Chondrocyte (in vitro differentiated cells): ENCODE measurements at regions not wholly inside any gene's neighbourhood (a gene's known extent, or its start where the extent isn't known, plus 50 kb on each side); places are given as distances from the start of the nearest gene placed in this dataset.

Experiments used
- DNase-seq: peaks from one replicate; pipeline ENCODE4 v3.0.0; 2021; ENCODE audit warnings: mixed read lengths, low spot score
- H3K27ac Mint-ChIP-seq: one replicate; pipeline ENCODE4 v1.8.0; 2021; ENCODE audit warnings: mild to moderate bottlenecking, moderate library complexity, mixed read lengths; ENCODE audit not compliant: unreplicated experiment
- H3K27me3 Mint-ChIP-seq: 2 replicates; pipeline ENCODE4 v1.8.0; 2021; ENCODE audit warnings: low read depth, mixed read lengths
- H3K36me3 Mint-ChIP-seq: 2 replicates; pipeline ENCODE4 v1.8.0; 2021; ENCODE audit warnings: low read depth, mixed read lengths
- H3K4me1 Mint-ChIP-seq: 2 replicates; pipeline ENCODE4 v1.8.0; 2021; ENCODE audit warnings: low read depth, mild to moderate bottlenecking, mixed read lengths
- H3K4me3 Mint-ChIP-seq: one replicate; pipeline ENCODE4 v1.8.0; 2021; ENCODE audit warnings: mild to moderate bottlenecking, moderate library complexity, mixed read lengths; ENCODE audit not compliant: unreplicated experiment
- H3K9me3 Mint-ChIP-seq: 2 replicates; pipeline ENCODE4 v1.8.0; 2021; ENCODE audit warnings: low read depth, mixed read lengths
- TF ChIP-seq, protein P1 (sequence below): fragments of 200-600 bp; sonication (generic); IDR thresholded peaks from 2 replicates; pipeline ENCODE4 v1.5.0; 2021; ENCODE audit warnings: antibody characterized with exemption, mild to moderate bottlenecking, moderate library complexity

DNA sequence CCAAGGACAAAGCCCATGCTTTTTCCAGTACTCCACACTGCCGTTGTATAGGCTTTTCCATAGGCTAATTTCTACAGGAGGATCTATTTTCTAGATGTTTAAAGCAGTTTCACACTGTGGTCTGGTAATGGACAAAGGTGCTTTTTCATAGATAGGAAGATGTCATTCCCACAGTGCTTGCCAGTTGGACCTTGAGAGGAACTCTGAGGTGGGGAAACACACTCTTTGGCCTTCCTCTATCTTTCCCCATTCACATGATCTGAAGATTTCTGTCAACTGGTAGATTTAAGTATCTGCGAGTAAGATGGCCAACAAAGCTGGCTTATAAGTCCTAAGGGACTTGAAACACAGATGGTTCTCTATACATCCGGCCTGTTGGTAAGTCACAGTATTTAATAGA is 477.3 kb downstream of the UTRN start:
- peaks cover 8% of the 10 kb centered on the region for H3K36me3 Mint-ChIP-seq
- DNase-seq, result no peak
- no peaks in the 10 kb centered on the region for H3K4me1 Mint-ChIP-seq
- no peaks in the 10 kb centered on the region for H3K27me3 Mint-ChIP-seq
- no peak overlapping the region for H3K4me3 Mint-ChIP-seq
- TF ChIP-seq, protein P1, sequence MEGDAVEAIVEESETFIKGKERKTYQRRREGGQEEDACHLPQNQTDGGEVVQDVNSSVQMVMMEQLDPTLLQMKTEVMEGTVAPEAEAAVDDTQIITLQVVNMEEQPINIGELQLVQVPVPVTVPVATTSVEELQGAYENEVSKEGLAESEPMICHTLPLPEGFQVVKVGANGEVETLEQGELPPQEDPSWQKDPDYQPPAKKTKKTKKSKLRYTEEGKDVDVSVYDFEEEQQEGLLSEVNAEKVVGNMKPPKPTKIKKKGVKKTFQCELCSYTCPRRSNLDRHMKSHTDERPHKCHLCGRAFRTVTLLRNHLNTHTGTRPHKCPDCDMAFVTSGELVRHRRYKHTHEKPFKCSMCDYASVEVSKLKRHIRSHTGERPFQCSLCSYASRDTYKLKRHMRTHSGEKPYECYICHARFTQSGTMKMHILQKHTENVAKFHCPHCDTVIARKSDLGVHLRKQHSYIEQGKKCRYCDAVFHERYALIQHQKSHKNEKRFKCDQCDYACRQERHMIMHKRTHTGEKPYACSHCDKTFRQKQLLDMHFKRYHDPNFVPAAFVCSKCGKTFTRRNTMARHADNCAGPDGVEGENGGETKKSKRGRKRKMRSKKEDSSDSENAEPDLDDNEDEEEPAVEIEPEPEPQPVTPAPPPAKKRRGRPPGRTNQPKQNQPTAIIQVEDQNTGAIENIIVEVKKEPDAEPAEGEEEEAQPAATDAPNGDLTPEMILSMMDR, result no peak
- H3K9me3 Mint-ChIP-seq, result no peaks in the 10 kb centered on the region
- H3K27ac Mint-ChIP-seq, result no peak overlapping the region

DNA sequence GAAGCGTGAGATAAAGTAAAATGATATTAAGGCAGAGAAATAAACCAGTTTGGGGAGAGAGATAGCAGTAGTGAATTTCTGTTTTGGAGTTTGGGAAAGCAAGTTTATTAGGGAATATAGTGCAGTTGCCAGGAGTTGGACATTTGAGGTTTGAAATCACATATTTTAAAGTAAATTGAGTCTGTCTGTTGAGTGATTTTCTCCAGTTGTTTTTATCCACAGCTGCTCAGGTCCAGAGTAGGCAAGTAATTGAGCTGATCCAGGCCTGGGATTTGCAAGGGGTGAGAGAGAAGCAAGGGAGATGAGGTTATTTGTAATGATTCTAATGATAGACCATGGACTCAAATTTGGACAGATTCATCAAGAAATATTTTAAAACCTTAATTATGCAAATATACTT is 481.9 kb downstream of the UTRN start:
- DNase-seq, result no peak
- H3K9me3 Mint-ChIP-seq, result no peaks in the 10 kb centered on the region
- TF ChIP-seq, protein P1, result no peak
- H3K36me3 Mint-ChIP-seq, result peaks cover 4% of the 10 kb centered on the region
- H3K4me1 Mint-ChIP-seq, result no peaks in the 10 kb centered on the region
- H3K4me3 Mint-ChIP-seq, result no peak overlapping the region
- no peaks in the 10 kb centered on the region for H3K27me3 Mint-ChIP-seq
- no peak overlapping the region for H3K27ac Mint-ChIP-seq

DNA sequence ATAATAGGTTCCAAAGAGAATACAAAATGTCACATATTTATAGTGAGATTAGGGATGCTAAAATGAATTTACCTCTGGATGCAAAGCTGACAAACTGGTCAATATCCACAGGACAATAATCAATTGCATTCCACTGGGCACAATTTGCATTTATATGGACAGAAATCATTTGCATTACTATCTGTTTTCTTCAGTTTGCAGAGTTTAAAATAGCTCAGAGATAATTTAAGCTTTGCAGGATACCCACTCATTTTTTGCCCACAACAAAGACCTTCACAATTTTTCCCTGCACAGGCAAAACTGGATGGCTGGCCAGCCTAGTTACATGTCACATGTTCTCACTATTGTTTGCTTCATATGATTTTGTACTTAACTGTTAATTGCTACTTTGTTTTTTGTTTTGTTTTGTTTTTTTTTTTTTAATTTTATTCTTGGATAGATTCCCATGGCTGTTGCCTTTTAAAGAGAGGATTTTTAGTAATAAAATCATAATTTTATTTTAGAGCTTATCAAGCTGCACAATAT is 483.5 kb downstream of the UTRN start:
- DNase-seq, result no peak
- H3K4me1 Mint-ChIP-seq, result no peaks in the 10 kb centered on the region
- peaks cover 3% of the 10 kb centered on the region for H3K36me3 Mint-ChIP-seq
- no peak overlapping the region for H3K27ac Mint-ChIP-seq
- no peaks in the 10 kb centered on the region for H3K27me3 Mint-ChIP-seq
- H3K4me3 Mint-ChIP-seq, result no peak overlapping the region
- no peaks in the 10 kb centered on the region for H3K9me3 Mint-ChIP-seq
- TF ChIP-seq, protein P1, result no peak

DNA sequence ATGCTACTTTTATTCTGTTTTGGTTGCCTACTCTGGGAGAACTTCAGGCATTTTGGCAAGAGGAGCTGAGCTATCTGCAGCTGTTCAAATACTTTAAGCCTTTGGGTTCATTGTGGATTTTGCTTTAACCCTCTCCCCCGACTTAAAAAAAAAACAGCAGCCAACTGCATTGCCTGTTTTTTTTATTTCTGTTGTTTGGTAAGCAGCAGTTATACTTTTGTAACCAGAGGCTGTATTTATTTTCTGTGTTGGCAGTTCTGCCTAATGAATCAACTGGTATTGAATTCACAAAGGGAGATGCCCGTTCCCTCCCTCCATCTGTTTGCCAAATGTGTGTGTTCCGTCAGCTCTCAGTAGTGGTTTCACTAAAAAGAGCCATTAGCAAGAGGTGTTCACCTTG is 484.0 kb downstream of the UTRN start:
- TF ChIP-seq, protein P1, result no peak

DNA sequence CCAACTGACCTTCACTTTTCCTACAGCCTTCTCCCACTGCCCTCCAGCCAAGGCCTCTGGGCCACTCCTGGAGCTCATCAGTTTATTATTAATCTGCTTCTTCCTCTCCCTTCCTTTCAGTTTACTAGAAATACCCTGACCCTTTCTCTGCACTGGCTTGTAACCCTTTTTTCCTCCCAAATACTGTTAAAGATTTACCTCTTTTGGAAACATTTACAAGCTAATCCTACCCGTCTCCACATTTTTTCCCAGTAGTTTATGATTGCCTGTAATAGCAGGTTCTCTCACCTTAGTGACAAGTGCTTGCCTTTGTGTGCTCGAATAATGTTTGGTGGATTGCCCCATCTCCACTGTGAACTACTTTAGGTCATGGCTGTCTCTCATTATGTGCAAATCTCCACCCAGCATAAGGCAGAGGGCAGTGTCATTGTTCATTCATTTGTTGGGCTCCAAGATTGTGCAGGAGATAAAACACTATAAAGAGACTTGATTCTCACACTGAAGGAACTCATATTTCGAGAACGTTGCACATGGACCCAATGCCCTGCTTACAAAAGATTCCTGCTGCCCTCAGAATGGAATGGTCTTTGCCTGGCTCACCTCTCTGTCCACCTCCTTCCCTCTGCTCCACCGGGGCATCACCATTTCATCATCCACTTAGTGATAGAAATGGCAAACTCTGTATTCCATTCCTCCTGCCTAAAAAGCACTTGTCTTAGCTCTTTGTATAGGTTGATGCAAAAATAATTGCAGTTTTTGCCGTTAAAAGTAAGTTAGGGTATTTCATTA is 491.1 kb downstream of the UTRN start:
- no peak overlapping the region for H3K4me3 Mint-ChIP-seq
- no peaks in the 10 kb centered on the region for H3K4me1 Mint-ChIP-seq
- DNase-seq, result no peak
- no peaks in the 10 kb centered on the region for H3K9me3 Mint-ChIP-seq
- TF ChIP-seq, protein P1, result no peak
- no peaks in the 10 kb centered on the region for H3K27me3 Mint-ChIP-seq
- no peak overlapping the region for H3K27ac Mint-ChIP-seq
- peaks cover 28% of the 10 kb centered on the region for H3K36me3 Mint-ChIP-seq

More for the DNA sequence above, 484.0 kb downstream of the UTRN start:
- DNase-seq, result no peak
- H3K36me3 Mint-ChIP-seq, result peaks cover 5% of the 10 kb centered on the region
- H3K27me3 Mint-ChIP-seq, result no peaks in the 10 kb centered on the region
- no peaks in the 10 kb centered on the region for H3K4me1 Mint-ChIP-seq
- no peaks in the 10 kb centered on the region for H3K9me3 Mint-ChIP-seq
- no peak overlapping the region for H3K4me3 Mint-ChIP-seq
- H3K27ac Mint-ChIP-seq, result no peak overlapping the region
